ENCODE measurements at regions not wholly inside any gene's neighbourhood (a gene's known extent, or its start where the extent isn't known, plus 50 kb on each side); places are given as distances from the start of the nearest gene placed in this dataset.
"Not testable (repeated sequence)": the region's sequence is repeated elsewhere in the genome, so short reads cannot be mapped to it uniquely, and the experiment has no call there.

GRCh38 chr4:158313566-158313965, 103.3 kb downstream of the TMEM144 start:
- POLR2A ChIA-PET, result no interaction called here
- CTCF ChIA-PET, result no interaction called here

GRCh38 chr4:158314756-158315487, 104.6 kb downstream of the TMEM144 start:
- ChIA-PET CTCF (no interaction called here), POLR2A (no interaction called here)

GRCh38 chr4:158315706-158316105, 105.4 kb downstream of the TMEM144 start:
- ChIA-PET POLR2A (no interaction called here), CTCF (no interaction called here)

DNA sequence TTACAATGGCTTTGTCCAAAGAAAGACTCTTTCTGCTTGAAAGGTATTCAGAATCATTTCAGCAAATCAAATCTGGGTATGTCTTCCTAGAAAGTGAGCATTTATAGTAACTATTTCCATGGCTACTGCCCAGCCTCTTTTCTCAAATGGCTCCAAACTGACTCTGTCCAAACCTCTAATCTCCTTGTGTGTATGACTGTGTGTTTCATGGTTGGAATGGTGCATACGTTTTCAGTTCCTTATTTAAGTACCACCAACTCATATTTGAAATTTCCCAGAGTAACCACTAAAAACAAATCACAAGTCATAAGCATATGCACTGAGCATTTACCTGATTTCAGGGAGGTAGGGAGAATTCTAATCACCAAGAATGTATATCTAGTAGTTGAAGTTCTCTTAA, 106.0 kb downstream of the TMEM144 start:
- ChIA-PET CTCF (no interaction called here), POLR2A (no interaction called here)

GRCh38 chr4:158319880-158320279, 109.6 kb downstream of the TMEM144 start:
- POLR2A ChIA-PET, result no interaction called here

DNA sequence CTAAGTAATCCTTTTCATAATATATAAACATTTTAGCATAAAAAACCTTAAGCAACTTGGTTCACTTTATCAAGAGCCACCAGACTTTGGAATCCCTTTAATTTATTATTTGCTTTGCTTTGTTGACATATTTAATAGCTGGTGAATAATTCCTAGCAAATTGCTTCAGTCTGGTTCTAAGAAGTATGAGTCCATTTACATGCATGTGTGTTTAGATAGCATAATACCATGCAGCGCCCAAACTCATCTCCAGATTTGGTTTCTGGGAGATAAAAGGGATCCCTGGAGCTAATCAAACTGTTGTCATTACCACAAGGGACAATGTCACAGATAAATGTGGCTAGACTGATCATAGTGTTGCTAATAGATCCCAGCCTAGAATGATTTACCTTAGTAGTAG, 111.8 kb downstream of the TMEM144 start:
- ChIA-PET CTCF (no interaction called here), POLR2A (no interaction called here)

More at GRCh38 chr4:158319880-158320279, 109.6 kb downstream of the TMEM144 start:
- CTCF ChIA-PET, result no interaction called here

- CTCF ChIA-PET, result no interaction called here
- POLR2A ChIA-PET, result no interaction called here
These were observed 117.2 kb downstream of the TMEM144 start for GRCh38 chr4:158327525-158327924.

- CTCF ChIA-PET, result no interaction called here
- POLR2A ChIA-PET, result no interaction called here
These were observed 121.6 kb downstream of the TMEM144 start for GRCh38 chr4:158331863-158332262.

DNA sequence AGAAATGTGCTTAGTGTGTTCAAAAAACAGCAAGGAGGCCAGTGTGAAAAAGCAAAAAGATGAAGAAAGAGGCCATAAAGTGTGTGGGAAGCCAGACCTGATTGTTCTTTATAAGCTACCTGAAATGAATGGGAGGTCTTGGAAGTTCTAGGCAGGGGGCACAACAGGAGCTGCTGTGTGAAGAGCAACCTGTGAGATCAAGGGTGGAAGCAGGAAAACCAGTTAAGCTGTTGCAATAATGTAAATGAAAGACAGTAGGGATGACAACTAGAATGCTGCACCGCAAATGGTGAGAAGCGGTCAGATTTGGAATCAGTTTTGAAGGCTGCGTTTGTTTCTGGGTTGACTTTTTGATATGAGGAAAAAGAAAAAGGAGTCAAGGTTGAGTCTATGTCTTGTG, 123.5 kb downstream of the TMEM144 start:
- ChIA-PET POLR2A (no interaction called here), CTCF (no interaction called here)

DNA sequence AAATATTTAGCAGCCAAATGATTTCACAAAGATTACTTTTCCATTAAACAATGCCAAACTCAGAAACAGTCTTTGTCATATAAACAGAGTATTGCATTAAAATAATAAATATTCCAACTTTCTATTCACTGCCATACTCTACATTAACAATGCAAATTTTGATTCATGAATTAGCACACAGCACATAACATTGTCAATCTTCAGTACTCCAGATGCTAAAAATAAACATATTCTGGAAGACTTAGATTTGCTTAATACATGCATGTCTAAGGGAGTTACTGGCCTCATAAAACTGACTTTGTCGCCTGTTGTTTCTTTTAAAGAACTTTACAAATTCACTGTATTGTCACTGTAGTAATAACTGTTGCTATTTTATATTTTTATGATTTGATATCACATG, 131.6 kb downstream of the TMEM144 start:
- ChIA-PET POLR2A (no interaction called here), CTCF (no interaction called here)

DNA sequence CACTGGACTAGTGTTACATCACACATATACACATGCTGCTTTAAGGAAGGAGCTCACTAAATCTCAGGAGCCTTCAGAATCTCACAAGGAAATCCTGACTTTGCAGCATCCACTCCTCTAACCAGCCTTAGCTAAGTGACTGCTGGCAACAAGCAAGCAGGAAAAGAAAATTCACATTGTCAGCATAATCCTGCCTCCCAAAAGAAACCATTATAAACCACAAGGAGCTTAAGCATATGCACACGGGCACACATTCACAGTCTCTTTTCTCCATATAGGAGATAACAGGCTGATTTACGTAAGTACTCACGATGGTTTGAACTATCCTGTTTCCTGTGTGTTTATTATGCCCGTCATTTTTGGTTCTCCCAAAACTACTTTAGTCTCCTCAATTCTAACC, 136.3 kb downstream of the TMEM144 start:
- POLR2A ChIA-PET, result no interaction called here
- CTCF ChIA-PET, result no interaction called here

DNA sequence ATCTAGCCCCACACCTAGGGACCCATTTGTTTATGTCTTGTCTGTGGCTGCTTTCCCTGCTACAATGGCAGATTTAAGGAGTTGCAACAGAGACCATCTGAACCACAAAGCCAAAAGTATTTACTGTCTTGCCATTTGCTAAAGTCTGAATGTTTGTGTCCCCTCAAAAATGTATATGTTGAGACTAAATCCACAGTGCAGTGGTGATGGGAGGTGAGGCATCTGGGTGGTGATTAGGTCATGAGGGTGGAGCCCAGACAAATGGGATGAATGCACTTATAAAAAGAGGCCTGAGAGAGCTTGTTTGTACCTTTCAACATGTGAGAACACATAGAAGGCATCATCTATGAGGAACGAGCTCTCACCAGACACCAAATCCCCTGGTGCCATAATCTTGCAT, 137.3 kb downstream of the TMEM144 start:
- CTCF ChIA-PET, result no interaction called here
- POLR2A ChIA-PET, result no interaction called here

DNA sequence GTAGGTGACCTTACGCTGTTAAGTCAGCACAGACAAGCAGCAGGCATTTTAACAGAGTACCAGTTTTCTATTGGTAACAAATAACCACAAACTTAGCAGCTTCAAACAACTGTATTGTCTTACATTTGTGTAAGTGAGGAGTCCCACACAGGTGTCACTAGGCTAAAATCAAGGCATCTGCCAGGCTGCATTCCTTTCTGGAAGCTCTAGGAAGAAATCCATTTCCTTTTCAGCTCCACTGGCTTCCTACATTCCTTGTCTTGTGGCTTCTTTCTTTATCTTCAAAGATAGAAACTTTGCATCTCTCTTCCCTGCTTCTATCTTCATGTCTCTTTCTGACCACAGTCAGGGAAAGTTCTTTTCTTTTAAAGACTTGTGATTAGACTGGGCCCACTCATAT, 139.9 kb downstream of the TMEM144 start:
- ChIA-PET POLR2A (no interaction called here), CTCF (no interaction called here)

DNA sequence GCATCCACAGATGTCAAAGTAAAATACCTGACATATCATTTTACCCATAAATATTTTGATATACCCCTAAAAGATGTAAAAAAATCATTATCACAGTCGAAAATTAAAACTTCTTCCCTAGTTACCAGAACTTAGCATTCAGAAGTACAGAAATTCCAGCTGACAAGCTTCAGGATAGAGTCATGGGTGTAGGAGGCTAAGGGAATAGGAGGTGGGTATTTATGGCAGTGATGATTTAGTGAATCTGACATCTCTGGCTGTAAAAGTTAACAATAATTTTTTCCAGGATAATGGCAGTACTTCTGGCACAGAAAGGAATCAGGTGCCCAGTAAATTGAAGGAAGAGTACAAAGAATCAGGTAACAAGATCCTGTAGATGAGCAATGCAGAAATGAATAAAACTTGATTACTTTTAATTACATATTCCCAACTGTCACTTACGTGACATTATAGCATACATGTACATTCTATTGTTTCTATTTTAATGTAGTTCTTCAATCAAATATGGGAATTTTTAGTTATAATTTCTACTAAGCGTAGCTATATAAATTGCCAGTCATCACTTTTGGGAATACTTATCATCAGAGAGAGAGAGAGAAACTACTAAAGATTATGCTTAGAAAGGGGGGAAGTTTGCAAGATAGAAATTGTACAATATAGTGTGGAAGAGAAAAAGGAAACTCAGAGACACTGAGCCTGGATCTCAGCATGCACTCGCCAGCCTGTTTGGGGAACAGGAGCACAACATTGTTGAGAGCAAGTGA, 143.4 kb downstream of the TMEM144 start:
- ChIA-PET CTCF (no interaction called here), POLR2A (no interaction called here)

GRCh38 chr4:158356301-158356700, 146.0 kb downstream of the TMEM144 start:
- POLR2A ChIA-PET, result no interaction called here
- CTCF ChIA-PET, result no interaction called here

GRCh38 chr4:158367932-158368441, 153.7 kb upstream of the RXFP1 start:
- CTCF ChIA-PET, result not testable (repeated sequence)

DNA sequence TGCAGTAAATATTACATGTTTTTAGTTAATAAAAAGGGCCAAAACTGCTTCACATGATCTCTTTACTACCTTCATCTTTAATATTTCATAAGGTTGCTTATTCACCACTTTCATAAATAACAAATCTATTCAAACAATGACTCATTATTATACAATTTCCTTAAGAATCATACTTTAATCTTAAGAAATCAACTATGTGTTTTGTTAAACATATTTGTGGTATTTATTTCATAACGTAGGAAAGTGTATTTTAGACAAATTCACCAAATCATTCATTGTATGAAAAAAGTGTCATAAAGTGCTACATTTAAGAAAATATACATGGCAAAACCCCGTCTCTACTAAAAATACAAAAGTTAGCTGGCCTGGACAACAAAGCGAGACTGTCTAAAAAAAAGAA, 150.5 kb upstream of the RXFP1 start:
- CTCF ChIA-PET, result no interaction called here
- POLR2A ChIA-PET, result no interaction called here

More at GRCh38 chr4:158367932-158368441, 153.7 kb upstream of the RXFP1 start:
- POLR2A ChIA-PET, result not testable (repeated sequence)

DNA sequence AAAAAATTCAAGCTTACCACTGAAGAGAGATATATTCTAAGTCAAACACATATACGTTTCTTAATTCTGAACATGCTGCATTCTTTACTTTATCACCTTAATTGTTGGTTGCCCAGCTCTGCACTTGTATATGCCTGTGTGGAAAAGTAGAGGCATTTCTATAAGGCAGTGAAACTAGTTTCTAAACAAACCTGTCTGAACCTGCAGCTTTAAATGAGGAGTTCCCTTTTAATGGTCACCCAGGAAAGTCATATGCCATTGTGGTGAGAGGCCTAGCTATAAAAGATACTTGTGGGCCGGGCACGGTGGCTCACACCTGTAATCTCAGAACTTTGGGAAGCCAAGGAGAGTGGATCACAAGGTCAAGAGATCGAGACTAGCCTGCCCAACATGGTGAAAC, 147.4 kb upstream of the RXFP1 start:
- CTCF ChIA-PET, result no interaction called here
- POLR2A ChIA-PET, result no interaction called here

DNA sequence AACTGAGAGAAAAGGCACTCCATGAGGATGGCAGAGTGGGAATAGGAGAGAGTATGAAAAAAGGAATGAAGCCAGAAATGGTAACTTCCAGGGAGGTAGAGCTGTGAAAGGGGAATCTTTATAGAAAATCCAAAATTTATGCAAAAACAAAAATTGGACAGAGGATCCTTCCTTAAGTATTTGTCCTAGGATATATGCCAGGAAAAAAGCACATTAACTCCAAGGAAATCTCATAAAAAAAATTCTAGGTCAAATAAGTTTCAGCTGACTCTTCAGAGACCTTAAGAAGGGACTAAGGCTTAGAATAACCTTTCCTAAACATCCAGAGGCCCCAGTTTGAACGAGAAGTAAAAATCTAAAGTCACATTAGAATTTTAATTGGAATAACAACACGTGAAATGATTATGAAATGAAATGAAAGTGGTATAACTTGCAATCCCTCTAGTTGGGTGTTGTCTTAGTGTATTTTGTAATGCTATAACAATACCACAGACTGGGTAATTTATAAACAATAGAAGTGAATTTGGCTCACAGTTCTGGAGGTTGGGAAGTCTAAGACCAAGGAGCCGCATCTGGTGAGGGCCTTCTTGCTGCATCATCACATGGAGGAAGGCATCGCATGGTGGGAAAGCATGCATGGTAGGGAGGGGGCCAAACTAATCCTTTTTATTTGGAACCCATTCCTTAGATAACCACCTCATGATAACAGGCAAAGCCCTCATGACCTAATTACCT, 145.4 kb upstream of the RXFP1 start:
- CTCF ChIA-PET, result no interaction called here
- POLR2A ChIA-PET, result no interaction called here

DNA sequence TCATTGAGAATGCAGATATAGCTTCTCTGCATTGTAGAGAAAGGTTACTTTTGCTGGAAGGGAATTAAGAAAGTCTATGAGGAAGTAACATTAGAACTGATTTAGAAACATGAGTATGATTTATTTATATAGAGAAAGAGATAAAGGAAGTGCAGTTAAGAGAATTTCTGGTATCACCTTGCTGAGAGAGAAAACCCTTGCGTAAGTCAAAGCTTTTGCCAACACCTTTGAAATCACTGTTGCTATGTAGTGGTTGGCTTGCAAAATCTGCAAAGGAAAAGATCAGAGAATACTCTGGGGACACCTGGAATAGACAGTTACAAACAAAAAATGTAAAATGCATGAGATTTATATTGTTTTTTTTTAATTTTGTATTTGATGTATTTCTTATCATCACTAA, 137.3 kb upstream of the RXFP1 start:
- ChIA-PET POLR2A (no interaction called here), CTCF (no interaction called here)

DNA sequence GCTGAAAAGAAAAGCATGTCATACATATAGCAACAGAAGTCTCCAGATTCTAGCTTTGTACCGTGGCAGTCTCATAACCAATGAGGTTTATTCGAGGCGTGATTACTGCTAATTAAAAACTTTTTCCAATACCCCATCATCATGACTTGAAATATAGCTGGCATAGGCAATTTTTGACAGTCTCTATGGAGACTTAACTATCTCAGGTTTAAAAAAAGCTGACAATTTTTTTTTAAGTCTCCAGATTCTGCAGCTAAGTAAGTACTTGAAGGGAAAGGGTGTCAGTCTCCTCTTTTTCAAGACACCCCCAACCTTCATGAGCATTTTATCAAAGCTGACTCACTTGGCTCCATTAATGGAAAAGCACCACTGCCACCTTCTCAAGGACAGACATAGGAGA, 126.3 kb upstream of the RXFP1 start:
- ChIA-PET POLR2A (no interaction called here), CTCF (no interaction called here)

Measured in activated CD8-positive, alpha-beta memory T cell treated with anti-CD3 and anti-CD28 coated beads for 36 hours (primary cell).